C4-2B (cell line): ENCODE measurements at regions not wholly inside any gene's neighbourhood (a gene's known extent, or its start where the extent isn't known, plus 50 kb on each side); places are given as distances from the start of the nearest gene placed in this dataset.
"Not testable (repeated sequence)": the region's sequence is repeated elsewhere in the genome, so short reads cannot be mapped to it uniquely, and the experiment has no call there.

ENCODE experiments used
- ZFX ChIP-seq: fragments of 450-650 bp; IDR thresholded peaks from 2 replicates; pipeline ENCODE4 v1.6.1; 2017
- TF ChIP-seq, protein P1 (sequence below): fragments of 450-650 bp; conservative IDR thresholded peaks from 2 replicates; pipeline ENCODE4 v1.5.1; 2017; ENCODE audit warnings: mild to moderate bottlenecking

DNA sequence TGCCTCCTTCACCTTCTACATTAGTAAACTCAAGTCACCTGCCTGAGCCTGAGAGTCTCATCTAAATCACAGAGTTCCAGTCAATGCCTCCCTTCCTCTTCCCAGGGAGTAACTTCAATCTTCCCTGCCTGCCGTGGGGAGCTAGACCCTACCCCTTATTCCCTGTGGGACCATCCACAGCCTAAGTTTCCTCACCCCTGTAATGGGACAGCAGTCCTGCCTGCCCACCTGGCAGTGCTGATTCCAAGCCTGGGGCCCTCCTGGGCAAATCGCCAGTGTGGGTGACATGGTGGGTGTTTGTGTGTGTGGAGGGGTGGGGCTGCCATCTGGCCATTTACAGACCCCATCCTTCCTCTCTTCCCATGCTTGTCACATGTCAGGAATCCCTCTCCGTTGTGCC is 258.6 kb downstream of the ANKRD30B start:
- TF ChIP-seq, protein P1, sequence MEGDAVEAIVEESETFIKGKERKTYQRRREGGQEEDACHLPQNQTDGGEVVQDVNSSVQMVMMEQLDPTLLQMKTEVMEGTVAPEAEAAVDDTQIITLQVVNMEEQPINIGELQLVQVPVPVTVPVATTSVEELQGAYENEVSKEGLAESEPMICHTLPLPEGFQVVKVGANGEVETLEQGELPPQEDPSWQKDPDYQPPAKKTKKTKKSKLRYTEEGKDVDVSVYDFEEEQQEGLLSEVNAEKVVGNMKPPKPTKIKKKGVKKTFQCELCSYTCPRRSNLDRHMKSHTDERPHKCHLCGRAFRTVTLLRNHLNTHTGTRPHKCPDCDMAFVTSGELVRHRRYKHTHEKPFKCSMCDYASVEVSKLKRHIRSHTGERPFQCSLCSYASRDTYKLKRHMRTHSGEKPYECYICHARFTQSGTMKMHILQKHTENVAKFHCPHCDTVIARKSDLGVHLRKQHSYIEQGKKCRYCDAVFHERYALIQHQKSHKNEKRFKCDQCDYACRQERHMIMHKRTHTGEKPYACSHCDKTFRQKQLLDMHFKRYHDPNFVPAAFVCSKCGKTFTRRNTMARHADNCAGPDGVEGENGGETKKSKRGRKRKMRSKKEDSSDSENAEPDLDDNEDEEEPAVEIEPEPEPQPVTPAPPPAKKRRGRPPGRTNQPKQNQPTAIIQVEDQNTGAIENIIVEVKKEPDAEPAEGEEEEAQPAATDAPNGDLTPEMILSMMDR, result not testable (repeated sequence)
- TF ChIP-seq ZFX, result not testable (repeated sequence)
